ENCODE measurements at regions not wholly inside any gene's neighbourhood (a gene's known extent, or its start where the extent isn't known, plus 50 kb on each side); places are given as distances from the start of the nearest gene placed in this dataset.

DNA sequence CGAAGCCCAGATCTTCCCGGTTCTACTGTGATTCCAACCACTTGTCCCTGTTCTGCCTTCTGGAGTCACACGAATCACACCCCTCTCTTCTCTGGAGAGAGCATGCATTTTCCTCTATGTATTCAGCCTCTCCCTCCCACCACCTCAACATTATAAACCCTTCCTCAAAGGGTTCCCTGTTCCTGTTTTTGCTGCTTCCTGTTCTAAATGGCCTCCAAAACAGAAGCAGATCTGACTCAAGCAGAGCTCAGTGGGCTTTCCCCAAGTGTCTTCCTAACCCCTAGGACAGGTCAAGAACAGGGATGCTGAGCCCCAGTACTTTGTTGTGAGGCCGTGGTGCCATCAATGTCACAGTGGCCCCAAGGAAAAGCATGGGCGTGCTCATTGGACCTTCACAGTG lies 75.7 kb upstream of the ARNT2 start:
- Histone ChIP-seq H3K4me1 (no peaks in the 10 kb centered on the region), H3K9me3 (peaks cover 0 to 7% of the 10 kb centered on the region in 2 donors), H3K27me3 (no peaks in the 10 kb centered on the region), H3K27ac (no peak overlapping the region), H3K36me3 (no peaks in the 10 kb centered on the region), H3K4me3 (no peak overlapping the region)
- intact Hi-C loops (cut with DNase I) = no loop called here
- ATAC-seq (no peak), DNase-seq (no peak)
- TF ChIP-seq, protein P1, sequence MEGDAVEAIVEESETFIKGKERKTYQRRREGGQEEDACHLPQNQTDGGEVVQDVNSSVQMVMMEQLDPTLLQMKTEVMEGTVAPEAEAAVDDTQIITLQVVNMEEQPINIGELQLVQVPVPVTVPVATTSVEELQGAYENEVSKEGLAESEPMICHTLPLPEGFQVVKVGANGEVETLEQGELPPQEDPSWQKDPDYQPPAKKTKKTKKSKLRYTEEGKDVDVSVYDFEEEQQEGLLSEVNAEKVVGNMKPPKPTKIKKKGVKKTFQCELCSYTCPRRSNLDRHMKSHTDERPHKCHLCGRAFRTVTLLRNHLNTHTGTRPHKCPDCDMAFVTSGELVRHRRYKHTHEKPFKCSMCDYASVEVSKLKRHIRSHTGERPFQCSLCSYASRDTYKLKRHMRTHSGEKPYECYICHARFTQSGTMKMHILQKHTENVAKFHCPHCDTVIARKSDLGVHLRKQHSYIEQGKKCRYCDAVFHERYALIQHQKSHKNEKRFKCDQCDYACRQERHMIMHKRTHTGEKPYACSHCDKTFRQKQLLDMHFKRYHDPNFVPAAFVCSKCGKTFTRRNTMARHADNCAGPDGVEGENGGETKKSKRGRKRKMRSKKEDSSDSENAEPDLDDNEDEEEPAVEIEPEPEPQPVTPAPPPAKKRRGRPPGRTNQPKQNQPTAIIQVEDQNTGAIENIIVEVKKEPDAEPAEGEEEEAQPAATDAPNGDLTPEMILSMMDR (IDR thresholded peaks at IDR 0.05) = no peak

DNA sequence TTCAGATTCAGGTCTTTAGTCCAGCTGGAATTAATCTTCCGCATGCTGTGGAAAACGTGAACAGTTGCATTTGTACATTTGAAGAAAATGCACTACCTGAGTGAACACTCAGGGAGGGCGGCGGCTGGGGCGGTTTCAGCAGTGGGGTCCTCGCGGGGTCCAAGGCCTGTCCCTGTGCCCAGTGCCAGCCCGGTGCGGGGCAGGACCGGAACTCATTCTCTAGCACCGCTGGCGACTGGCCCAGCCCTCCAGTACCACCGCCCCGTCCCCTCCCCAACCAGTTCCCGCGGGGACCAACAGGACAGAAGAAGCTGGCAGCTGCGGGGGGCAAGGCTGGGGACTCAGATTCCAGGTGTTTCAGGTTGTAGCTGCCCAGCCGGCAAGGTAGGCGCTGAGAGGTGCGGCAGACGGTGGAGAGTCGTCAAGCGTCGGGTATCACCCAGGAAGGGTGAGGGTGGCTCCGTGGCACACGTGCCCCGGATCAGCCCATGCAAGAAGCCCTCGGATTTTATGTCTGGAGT lies 72.2 kb upstream of the ARNT2 start:
- Histone ChIP-seq H3K27ac (no peak overlapping the region), H3K4me1 (no peaks in the 10 kb centered on the region), H3K4me3 (no peak overlapping the region), H3K27me3 (peaks cover 0 to 5% of the 10 kb centered on the region in 2 donors), H3K9me3 (peaks cover 0 to 5% of the 10 kb centered on the region in 2 donors), H3K36me3 (no peaks in the 10 kb centered on the region)
- no peak for ATAC-seq
- intact Hi-C loops (cut with DNase I) = no loop called here
- TF ChIP-seq, protein P1 (IDR thresholded peaks at IDR 0.05) = no peak
- peak in 1 of 4 donors; percentile 79 for DNase-seq

DNA sequence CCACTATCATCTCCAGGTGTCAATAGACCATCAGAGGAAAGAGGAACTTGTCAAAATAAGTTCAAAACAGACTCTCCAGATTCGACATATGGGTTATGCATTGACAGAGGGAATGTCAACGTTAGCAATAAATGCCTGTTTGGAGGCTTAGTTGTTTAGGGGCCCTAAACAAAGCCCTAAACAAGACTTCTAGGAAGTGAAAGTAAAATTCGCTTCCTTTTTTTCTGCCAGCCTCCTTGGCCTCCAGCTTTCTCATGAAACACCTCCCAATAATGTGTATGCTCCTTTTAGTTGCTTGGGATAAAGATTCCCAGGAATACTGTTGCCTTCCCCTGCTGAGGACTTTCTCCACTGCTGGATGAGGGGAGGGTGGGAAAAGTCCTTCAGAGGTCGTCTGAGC lies 70.9 kb upstream of the ARNT2 start:
- no peak for ATAC-seq
- DNase-seq = no peak
- Histone ChIP-seq H3K4me3 (no peak overlapping the region), H3K36me3 (no peaks in the 10 kb centered on the region), H3K4me1 (no peaks in the 10 kb centered on the region), H3K27ac (no peak overlapping the region), H3K27me3 (peaks cover 0 to 5% of the 10 kb centered on the region in 2 donors), H3K9me3 (no peaks in the 10 kb centered on the region)
- TF ChIP-seq, protein P1 (IDR thresholded peaks at IDR 0.05) = no peak
- intact Hi-C loops (cut with DNase I) = no loop called here

GRCh38 chr15:80334521-80334920 lies 69.7 kb upstream of the ARNT2 start:
- no peak for ATAC-seq
- Histone ChIP-seq H3K27ac (no peak overlapping the region), H3K4me3 (no peak overlapping the region), H3K36me3 (no peaks in the 10 kb centered on the region), H3K4me1 (no peaks in the 10 kb centered on the region), H3K9me3 (no peaks in the 10 kb centered on the region), H3K27me3 (peaks cover 0 to 5% of the 10 kb centered on the region in 2 donors)
- intact Hi-C loops (cut with DNase I) = no loop called here
- TF ChIP-seq, protein P1 (IDR thresholded peaks at IDR 0.05) = no peak
- no peak for DNase-seq

- Histone ChIP-seq H3K9me3 (no peaks in the 10 kb centered on the region), H3K27me3 (peaks cover 0 to 5% of the 10 kb centered on the region in 2 donors), H3K36me3 (no peaks in the 10 kb centered on the region), H3K4me1 (no peaks in the 10 kb centered on the region), H3K27ac (no peak overlapping the region), H3K4me3 (no peak overlapping the region)
- TF ChIP-seq, protein P1 (IDR thresholded peaks at IDR 0.05) = no peak
- intact Hi-C loops (cut with DNase I) = no loop called here
- ATAC-seq (no peak), DNase-seq (peak in 1 of 4 donors; percentile 40)
Observed at GRCh38 chr15:80339601-80340000, 64.6 kb upstream of the ARNT2 start.

Measured in left lung (tissue), 4 donors.